Body of pancreas (tissue), 4 donors: ENCODE measurements at regions not wholly inside any gene's neighbourhood (a gene's known extent, or its start where the extent isn't known, plus 50 kb on each side); places are given as distances from the start of the nearest gene placed in this dataset.

Source experiments
- POLR2A ChIP-seq, 3 donors: fragments of 450-650 bp; IDR thresholded peaks; one replicate each; pipeline ENCODE4 v1.6.1; 2016; ENCODE audit warnings: antibody characterized with exemption in 3 of 3, mild to moderate bottlenecking in 2 of 3
- TF ChIP-seq, protein P1 (sequence below), 7 experiments: fragments of 450-650 bp in 4 of 7; fragments of 200-600 bp in 3 of 7; sonication (generic) in 3 of 7; IDR thresholded peaks; one replicate each; pipeline ENCODE4 v1.5.1; 2016 to 2019; ENCODE audit warnings: antibody characterized with exemption in 7 of 7

DNA sequence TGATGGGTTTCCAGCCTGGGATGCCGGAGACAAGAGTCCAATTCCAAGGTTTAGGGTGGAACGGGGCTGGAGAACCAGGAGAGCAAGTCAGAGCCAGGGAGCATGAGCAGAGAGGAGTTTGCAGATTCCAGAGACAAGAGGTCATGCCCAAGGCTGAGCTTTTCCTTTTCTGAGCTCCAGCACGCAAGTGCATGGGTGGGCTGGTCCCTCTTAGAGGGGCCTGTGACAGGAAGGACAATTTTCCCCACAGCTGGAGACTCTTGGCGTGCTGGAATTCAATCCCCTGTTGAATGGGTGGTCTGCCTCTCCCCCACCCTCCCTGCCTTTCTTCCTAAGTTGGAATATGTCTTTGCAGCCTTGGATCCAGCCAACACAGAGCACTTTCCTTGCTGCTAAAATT lies 431.9 kb downstream of the BCL11B start:
- TF ChIP-seq, protein P1, sequence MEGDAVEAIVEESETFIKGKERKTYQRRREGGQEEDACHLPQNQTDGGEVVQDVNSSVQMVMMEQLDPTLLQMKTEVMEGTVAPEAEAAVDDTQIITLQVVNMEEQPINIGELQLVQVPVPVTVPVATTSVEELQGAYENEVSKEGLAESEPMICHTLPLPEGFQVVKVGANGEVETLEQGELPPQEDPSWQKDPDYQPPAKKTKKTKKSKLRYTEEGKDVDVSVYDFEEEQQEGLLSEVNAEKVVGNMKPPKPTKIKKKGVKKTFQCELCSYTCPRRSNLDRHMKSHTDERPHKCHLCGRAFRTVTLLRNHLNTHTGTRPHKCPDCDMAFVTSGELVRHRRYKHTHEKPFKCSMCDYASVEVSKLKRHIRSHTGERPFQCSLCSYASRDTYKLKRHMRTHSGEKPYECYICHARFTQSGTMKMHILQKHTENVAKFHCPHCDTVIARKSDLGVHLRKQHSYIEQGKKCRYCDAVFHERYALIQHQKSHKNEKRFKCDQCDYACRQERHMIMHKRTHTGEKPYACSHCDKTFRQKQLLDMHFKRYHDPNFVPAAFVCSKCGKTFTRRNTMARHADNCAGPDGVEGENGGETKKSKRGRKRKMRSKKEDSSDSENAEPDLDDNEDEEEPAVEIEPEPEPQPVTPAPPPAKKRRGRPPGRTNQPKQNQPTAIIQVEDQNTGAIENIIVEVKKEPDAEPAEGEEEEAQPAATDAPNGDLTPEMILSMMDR (IDR thresholded peaks at IDR 0.05) = no peak
- no peak for TF ChIP-seq POLR2A (IDR thresholded peaks at IDR 0.05)
